ENCODE measurements at regions not wholly inside any gene's neighbourhood (a gene's known extent, or its start where the extent isn't known, plus 50 kb on each side); places are given as distances from the start of the nearest gene placed in this dataset.

GRCh38 chr6:81486234-81486633 is 266.2 kb downstream of the TENT5A start:
- no peak for DNase-seq (ENCODE audit: low read depth)
- no peak for TF ChIP-seq CTCF (IDR thresholded peaks at IDR 0.05; ENCODE audit: low read depth, low read length, missing control alignments)
- in situ Hi-C loops (cut with HindIII; ENCODE audit: low sequenced_read_pairs) = no loop called here

DNA sequence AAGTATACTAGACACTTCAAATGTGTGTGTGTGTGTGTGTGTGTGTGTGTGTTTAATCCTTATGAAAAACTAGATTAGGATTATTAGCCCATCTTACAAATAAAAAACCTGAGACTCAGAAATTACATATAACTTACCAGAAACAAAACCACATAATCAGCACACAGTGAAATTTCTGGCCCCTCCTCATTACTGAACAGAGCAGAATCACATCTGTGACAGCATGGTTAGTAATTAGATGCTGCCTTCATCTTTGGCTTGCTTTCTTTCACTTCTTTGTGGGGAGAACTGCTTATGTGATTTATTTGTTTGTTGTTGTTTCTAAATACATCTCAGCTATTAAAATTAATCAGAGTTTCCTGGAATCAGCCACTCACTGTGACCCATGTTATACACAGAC is 267.1 kb downstream of the TENT5A start:
- no peak overlapping the region for H3K4me3 ChIP-seq (ENCODE audit: low read depth, low read length)
- no peak for TF ChIP-seq CTCF (IDR thresholded peaks at IDR 0.05; ENCODE audit: low read depth, low read length, missing control alignments)
- in situ Hi-C loops (cut with HindIII; ENCODE audit: low sequenced_read_pairs) = no loop called here
- DNase-seq (ENCODE audit: low read depth) = no peak

More at GRCh38 chr6:81486234-81486633, 266.2 kb downstream of the TENT5A start:
- H3K4me3 ChIP-seq (ENCODE audit: low read depth, low read length) = no peak overlapping the region

- in situ Hi-C loops (cut with HindIII; ENCODE audit: low sequenced_read_pairs) = no loop called here
- no peak for TF ChIP-seq CTCF (IDR thresholded peaks at IDR 0.05; ENCODE audit: low read depth, low read length, missing control alignments)
- H3K4me3 ChIP-seq (ENCODE audit: low read depth, low read length) = no peak overlapping the region
- no peak for DNase-seq (ENCODE audit: low read depth)
Measured at GRCh38 chr6:81484251-81484650, 268.2 kb downstream of the TENT5A start.

DNA sequence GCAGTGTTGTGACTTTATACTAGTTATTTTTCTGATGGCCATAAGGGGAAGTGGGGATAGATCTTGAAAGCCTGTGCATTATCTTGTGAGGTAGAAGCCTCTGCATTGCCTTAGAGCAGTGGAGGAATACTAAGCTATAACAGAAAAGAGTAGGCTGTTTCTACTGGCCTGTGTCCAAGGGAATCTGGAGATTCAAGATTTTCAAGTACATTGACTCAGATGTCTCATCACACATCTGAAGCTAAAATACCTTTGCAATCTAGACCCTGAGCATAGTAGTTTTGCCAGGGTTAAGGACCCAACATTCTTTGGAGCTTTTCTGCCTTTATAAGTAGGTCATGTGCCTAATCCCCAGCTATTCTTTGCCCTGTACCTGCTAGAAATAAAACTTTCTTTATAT is 272.3 kb downstream of the TENT5A start:
- no peak for DNase-seq (ENCODE audit: low read depth)
- H3K4me3 ChIP-seq (ENCODE audit: low read depth, low read length) = no peak overlapping the region
- in situ Hi-C loops (cut with HindIII; ENCODE audit: low sequenced_read_pairs) = no loop called here
- TF ChIP-seq CTCF (IDR thresholded peaks at IDR 0.05; ENCODE audit: low read depth, low read length, missing control alignments) = no peak

GRCh38 chr6:81476881-81477280 is 275.6 kb downstream of the TENT5A start:
- in situ Hi-C loops (cut with HindIII; ENCODE audit: low sequenced_read_pairs) = no loop called here
- TF ChIP-seq CTCF (IDR thresholded peaks at IDR 0.05; ENCODE audit: low read depth, low read length, missing control alignments) = no peak
- no peak for DNase-seq (ENCODE audit: low read depth)
- no peak overlapping the region for H3K4me3 ChIP-seq (ENCODE audit: low read depth, low read length)

DNA sequence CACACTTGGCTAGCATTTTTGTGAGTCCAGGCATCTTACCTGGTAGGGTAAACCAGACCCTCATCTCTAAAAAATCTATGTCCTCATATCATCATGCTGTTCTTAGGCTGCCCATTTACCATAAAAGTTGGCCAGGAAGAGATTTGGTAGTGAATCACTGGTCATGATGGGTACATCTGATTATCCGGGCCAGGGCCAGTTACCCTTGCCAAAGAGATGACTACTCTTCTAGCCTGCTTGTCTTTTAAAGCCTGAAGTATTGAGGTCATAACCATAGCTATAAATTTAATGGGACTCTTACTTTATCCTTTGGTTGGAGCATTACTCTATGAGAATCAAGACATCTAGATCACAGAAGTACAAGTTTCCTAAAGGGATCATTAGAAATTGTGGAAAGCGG is 276.8 kb downstream of the TENT5A start:
- no peak overlapping the region for H3K4me3 ChIP-seq (ENCODE audit: low read depth, low read length)
- no peak for TF ChIP-seq CTCF (IDR thresholded peaks at IDR 0.05; ENCODE audit: low read depth, low read length, missing control alignments)
- in situ Hi-C loops (cut with HindIII; ENCODE audit: low sequenced_read_pairs) = no loop called here
- DNase-seq (ENCODE audit: low read depth) = no peak

DNA sequence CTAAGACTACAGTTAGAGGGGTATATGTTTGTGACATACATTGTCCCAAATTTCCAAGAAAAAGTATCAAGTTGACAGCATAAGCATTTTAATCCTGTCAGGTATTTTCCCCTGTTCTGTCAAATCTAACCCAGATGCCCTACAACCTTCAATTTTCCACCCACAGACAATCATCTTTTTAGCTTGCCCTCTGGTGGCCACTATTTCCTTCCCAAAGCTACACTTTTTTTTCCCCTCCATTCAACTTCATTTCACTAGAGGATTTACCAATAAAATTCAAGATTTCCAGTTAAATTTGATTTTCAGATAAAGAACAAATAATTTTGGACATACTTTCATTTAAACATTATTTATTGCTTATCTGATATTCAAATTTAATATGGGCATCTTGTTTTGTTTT is 286.6 kb downstream of the TENT5A start:
- no peak for DNase-seq (ENCODE audit: low read depth)
- peak; percentile 64 for TF ChIP-seq CTCF (IDR thresholded peaks at IDR 0.05; ENCODE audit: low read depth, low read length, missing control alignments)
- no peak overlapping the region for H3K4me3 ChIP-seq (ENCODE audit: low read depth, low read length)
- in situ Hi-C loops (cut with HindIII; ENCODE audit: low sequenced_read_pairs) = no loop called here
